ENCODE measurements at regions not wholly inside any gene's neighbourhood (a gene's known extent, or its start where the extent isn't known, plus 50 kb on each side); places are given as distances from the start of the nearest gene placed in this dataset.

DNA sequence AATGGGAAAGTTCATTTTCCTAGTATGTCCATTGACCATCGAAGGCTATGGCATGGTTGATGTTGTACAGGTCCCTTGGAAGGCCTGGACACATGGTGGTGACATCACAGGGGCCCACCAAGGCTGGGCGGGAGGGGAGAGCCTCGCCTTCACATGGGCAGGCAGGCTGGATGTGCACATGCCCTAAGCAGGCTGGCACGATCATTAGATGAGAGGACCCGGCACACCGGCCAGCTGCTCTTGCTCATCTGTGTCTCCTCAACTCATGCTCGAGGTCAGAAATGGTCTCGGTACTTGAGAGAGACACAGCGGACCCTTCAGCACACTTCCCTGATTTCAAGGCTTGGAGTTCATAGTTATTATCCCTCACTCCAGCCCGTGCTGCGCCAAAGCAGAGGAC lies 416.9 kb upstream of the ZFHX3 start:
- ATAC-seq (no peak), DNase-seq (no peak)
- Histone ChIP-seq H3K4me3 (no peak overlapping the region), H3K27ac (no peak overlapping the region), H3K36me3 (no peaks in the 10 kb centered on the region), H3K9me3 (peaks cover 0 to 20% (median 0%) of the 10 kb centered on the region in 12 donors), H3K4me1 (no peaks in the 10 kb centered on the region), H3K27me3 (peaks cover 0 to 3% (median 0%) of the 10 kb centered on the region in 9 donors)
- 84 to 92% (median 89%) methylated on average over 11 of the region's 11 CpGs for WGBS, 4 donors
- TF ChIP-seq, protein P1, sequence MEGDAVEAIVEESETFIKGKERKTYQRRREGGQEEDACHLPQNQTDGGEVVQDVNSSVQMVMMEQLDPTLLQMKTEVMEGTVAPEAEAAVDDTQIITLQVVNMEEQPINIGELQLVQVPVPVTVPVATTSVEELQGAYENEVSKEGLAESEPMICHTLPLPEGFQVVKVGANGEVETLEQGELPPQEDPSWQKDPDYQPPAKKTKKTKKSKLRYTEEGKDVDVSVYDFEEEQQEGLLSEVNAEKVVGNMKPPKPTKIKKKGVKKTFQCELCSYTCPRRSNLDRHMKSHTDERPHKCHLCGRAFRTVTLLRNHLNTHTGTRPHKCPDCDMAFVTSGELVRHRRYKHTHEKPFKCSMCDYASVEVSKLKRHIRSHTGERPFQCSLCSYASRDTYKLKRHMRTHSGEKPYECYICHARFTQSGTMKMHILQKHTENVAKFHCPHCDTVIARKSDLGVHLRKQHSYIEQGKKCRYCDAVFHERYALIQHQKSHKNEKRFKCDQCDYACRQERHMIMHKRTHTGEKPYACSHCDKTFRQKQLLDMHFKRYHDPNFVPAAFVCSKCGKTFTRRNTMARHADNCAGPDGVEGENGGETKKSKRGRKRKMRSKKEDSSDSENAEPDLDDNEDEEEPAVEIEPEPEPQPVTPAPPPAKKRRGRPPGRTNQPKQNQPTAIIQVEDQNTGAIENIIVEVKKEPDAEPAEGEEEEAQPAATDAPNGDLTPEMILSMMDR (IDR thresholded peaks at IDR 0.05) = no peak
- TF ChIP-seq POLR2A (IDR thresholded peaks at IDR 0.05) = no peak
- intact Hi-C loops (cut with DNase I) = no loop called here

DNA sequence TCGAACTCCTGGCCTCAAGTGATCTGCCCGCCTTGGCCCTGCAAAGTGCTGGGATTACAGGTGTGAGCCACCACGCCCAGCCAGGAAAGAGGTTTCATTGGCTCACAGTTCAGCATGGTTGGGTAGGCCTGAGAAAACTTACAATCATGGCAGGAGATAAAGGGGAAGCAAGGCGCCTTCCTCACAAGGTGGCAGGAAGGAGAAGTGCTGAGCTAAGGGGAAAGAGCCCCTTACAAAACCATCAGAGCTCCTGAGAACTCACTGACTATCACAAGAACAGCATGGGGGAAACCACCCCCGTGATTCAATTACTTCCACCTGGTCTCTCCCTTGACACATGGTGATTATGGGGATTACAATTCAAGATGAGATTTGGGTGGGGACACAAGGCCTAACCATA lies 411.7 kb upstream of the ZFHX3 start:
- Histone ChIP-seq H3K4me1 (no peaks in the 10 kb centered on the region), H3K27me3 (peaks cover 0 to under 1% (median 0%) of the 10 kb centered on the region in 9 donors), H3K27ac (no peak overlapping the region), H3K4me3 (no peak overlapping the region), H3K9me3 (peaks cover 0 to 23% (median 0%) of the 10 kb centered on the region in 12 donors), H3K36me3 (no peaks in the 10 kb centered on the region)
- ATAC-seq (no peak), DNase-seq (no peak)
- WGBS, 4 donors = 80 to 87% (median 84%) methylated on average over 5 of the region's 5 CpGs
- TF ChIP-seq POLR2A (IDR thresholded peaks at IDR 0.05) = no peak
- TF ChIP-seq, protein P1 (IDR thresholded peaks at IDR 0.05) = no peak
- intact Hi-C loops (cut with DNase I) = no loop called here

DNA sequence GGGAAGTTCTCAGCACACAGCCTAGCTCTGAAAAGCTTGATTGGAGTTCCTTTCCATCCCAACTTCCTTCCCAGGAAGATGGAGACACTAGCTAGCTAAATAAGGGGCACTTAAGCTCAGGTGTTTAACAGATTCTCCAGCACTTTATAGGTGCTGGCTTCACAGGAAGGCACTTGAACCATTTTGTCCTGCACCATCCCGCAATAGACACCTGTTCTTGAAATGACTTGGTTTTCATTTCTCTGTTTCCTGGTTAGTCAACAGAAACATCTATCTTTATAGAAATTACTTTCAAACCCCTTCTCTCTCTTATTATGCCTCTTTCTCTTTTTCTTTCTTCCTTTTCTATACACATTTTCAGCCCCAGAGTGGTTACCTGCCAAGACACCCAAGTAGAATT lies 409.9 kb upstream of the ZFHX3 start:
- TF ChIP-seq, protein P1 (IDR thresholded peaks at IDR 0.05) = no peak
- TF ChIP-seq POLR2A (IDR thresholded peaks at IDR 0.05) = no peak
- intact Hi-C loops (cut with DNase I) = no loop called here
- Histone ChIP-seq H3K4me1 (no peaks in the 10 kb centered on the region), H3K4me3 (no peak overlapping the region), H3K27ac (no peak overlapping the region), H3K9me3 (peaks cover 0 to 23% (median 0%) of the 10 kb centered on the region in 12 donors), H3K36me3 (no peaks in the 10 kb centered on the region), H3K27me3 (no peaks in the 10 kb centered on the region)
- ATAC-seq (no peak), DNase-seq (no peak)
- 91 to 97% (median 95%) methylated on average over 1 of the region's 1 CpG for WGBS, 4 donors

DNA sequence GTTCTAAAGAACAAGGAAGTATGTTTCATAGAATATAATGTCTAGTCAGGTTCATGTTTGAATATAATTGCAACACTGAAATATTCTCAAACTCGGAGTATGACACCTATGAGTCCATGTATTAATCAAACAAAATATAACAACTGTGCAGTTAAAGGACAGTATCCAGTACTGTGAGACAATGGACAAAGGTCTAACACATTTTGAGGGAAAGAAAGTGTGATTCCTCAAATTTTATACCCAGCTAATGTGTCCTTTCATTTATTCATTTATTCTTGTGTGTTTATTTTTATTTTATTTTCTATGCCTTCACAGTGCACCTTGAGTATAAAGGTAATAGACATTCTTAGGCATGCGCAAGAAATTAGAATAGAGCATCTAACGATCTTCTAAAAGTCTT lies 401.0 kb upstream of the ZFHX3 start:
- Histone ChIP-seq H3K4me1 (no peaks in the 10 kb centered on the region), H3K4me3 (no peak overlapping the region), H3K9me3 (peaks cover 0 to 40% (median 15%) of the 10 kb centered on the region in 12 donors), H3K27ac (no peak overlapping the region), H3K36me3 (no peaks in the 10 kb centered on the region), H3K27me3 (no peaks in the 10 kb centered on the region)
- intact Hi-C loops (cut with DNase I) = no loop called here
- no peak for ATAC-seq
- TF ChIP-seq, protein P1 (IDR thresholded peaks at IDR 0.05) = no peak
- TF ChIP-seq POLR2A (IDR thresholded peaks at IDR 0.05) = no peak
- no peak for DNase-seq
- 84 to 98% (median 95%) methylated on average over 3 of the region's 3 CpGs for WGBS, 4 donors
